PC-3 (cell line): ENCODE measurements at regions not wholly inside any gene's neighbourhood (a gene's known extent, or its start where the extent isn't known, plus 50 kb on each side); places are given as distances from the start of the nearest gene placed in this dataset.

Experiments used
- EZH2 ChIP-seq: fragments of 300-600 bp; sonication (generic); IDR thresholded peaks from one replicate; pipeline ENCODE4 v1.6.1; 2017; ENCODE audit warnings: antibody characterized with exemption, mild to moderate bottlenecking, low read length; ENCODE audit not compliant: unreplicated experiment
- EZH2phosphoT487 ChIP-seq: fragments of 300-600 bp; sonication (generic); IDR thresholded peaks from 2 replicates; pipeline ENCODE4 v1.6.1; 2018; ENCODE audit warnings: mild to moderate bottlenecking, antibody characterized with exemption, low read length, borderline replicate concordance
- TF ChIP-seq, protein P1 (sequence below): fragments of 300-600 bp; sonication (generic); conservative IDR thresholded peaks from 2 replicates; pipeline ENCODE4 v1.5.1; 2017; ENCODE audit warnings: antibody characterized with exemption, low read depth, mild to moderate bottlenecking, low read length

DNA sequence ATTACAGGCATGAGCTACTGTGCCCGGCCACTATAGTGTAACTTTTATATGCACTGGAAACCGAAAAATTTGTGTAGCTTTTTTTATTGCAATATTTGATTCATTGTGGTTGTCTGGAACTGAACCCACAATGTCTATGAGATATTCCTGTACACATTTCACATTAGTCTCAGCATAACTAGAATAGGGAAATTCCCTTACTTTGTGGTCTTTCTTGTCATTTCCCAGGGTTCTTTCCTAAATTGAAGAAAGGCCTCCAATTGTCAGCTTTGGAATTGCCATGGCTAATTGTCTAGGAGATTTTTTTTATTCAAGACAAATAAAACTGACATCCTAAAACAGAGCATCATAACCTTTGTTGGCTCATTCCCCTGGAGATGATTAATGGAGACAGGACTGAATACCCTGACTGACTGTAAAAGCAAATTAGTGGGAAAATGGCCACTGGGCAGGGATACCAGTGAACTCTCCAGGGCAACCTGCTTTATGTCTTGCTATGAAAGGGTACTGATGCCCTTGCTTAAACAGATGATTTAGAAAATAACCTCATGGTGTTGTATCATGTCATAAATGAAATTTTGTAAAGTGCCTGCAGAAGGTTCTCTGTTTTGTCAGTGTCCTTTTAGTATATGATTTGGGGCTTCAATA lies 576.9 kb downstream of the RFPL4B start:
- TF ChIP-seq, protein P1, sequence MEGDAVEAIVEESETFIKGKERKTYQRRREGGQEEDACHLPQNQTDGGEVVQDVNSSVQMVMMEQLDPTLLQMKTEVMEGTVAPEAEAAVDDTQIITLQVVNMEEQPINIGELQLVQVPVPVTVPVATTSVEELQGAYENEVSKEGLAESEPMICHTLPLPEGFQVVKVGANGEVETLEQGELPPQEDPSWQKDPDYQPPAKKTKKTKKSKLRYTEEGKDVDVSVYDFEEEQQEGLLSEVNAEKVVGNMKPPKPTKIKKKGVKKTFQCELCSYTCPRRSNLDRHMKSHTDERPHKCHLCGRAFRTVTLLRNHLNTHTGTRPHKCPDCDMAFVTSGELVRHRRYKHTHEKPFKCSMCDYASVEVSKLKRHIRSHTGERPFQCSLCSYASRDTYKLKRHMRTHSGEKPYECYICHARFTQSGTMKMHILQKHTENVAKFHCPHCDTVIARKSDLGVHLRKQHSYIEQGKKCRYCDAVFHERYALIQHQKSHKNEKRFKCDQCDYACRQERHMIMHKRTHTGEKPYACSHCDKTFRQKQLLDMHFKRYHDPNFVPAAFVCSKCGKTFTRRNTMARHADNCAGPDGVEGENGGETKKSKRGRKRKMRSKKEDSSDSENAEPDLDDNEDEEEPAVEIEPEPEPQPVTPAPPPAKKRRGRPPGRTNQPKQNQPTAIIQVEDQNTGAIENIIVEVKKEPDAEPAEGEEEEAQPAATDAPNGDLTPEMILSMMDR: no peak
- TF ChIP-seq EZH2 (no peak), EZH2phosphoT487 (no peak)
